ENCODE measurements at regions not wholly inside any gene's neighbourhood (a gene's known extent, or its start where the extent isn't known, plus 50 kb on each side); places are given as distances from the start of the nearest gene placed in this dataset.

- TF ChIP-seq CTCF (conservative IDR thresholded peaks at IDR 0.05; ENCODE audit: low read depth in 2 of 2) (no peak), CREB1 (CRISPR knock-in tag; IDR thresholded peaks at IDR 0.05; ENCODE audit: low read depth) (no peak), REST (IDR thresholded peaks at IDR 0.05; ENCODE audit: unreplicated experiment) (no peak), EZH2 (IDR thresholded peaks at IDR 0.05; ENCODE audit: low read depth, unreplicated experiment) (no peak), POLR2AphosphoS5 (IDR thresholded peaks at IDR 0.05; ENCODE audit: low read depth) (no peak), STAT1 (IDR thresholded peaks at IDR 0.05; ENCODE audit: unreplicated experiment) (no peak), EZH2phosphoT487 (IDR thresholded peaks at IDR 0.05; ENCODE audit: unreplicated experiment) (no peak), NANOG (IDR thresholded peaks at IDR 0.05; ENCODE audit: borderline replicate concordance) (no peak), JUNB (IDR thresholded peaks at IDR 0.05; ENCODE audit: unreplicated experiment) (no peak), ZNF462 (CRISPR knock-in tag; IDR thresholded peaks at IDR 0.05) (no peak), ZNF331 (CRISPR knock-in tag; IDR thresholded peaks at IDR 0.05; ENCODE audit: low read depth) (no peak), ETS1 (IDR thresholded peaks at IDR 0.05) (no peak)
Measured at GRCh38 chr4:27668001-27668400, 807.4 kb downstream of the STIM2 start.
